ENCODE measurements at regions not wholly inside any gene's neighbourhood (a gene's known extent, or its start where the extent isn't known, plus 50 kb on each side); places are given as distances from the start of the nearest gene placed in this dataset.
"Not testable (repeated sequence)": the region's sequence is repeated elsewhere in the genome, so short reads cannot be mapped to it uniquely, and the experiment has no call there.

DNA sequence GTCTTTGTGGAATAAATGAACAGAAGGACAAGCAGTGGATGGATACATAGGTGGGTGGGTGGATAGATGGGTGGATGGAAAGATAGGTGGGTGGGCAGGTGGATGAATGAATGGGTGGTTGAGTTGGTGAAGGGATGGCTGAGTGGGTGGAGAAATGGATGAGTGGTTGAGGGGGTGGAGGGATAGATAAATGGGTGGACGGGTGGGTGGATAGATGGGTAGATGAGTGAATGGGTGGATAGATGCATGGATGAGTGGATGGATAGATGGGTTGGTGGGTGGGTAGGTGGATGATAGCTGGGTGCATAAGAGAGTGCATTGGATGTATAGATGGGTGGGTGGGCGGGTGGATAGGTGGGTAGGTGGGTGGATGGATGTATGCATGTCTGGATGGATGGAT lies 63.5 kb downstream of the UNC93B1 start:
- peaks cover 19% of the 10 kb centered on the region for H3K27me3 ChIP-seq (ENCODE audit: low read depth)
- intact Hi-C loops (cut with micrococcal nuclease); DNase-seq; H3K9me3 ChIP-seq (replicated peaks); H3K36me3 ChIP-seq; H3K4me3 ChIP-seq; H3K27ac ChIP-seq (replicated peaks); H3K4me1 ChIP-seq: not testable (repeated sequence)

DNA sequence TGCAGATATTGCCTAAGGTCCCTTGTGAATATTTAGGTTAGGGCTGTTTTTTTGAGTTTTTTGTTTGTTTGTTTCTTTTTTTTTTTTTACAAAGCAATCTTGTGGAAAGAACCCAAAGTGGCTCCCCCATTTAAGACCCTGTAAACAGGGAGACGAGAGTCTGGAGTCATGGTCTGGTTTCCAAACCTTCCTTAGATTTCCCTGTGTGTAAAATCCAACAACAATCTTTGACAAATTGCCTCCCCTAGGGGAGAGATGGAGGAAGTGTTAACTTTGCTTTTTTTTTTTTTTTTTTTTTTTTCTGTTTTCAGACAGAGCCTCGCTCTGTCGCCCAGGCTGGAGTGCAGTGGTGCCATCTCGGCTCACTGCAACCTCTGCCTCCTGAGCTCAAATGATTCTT lies 64.9 kb downstream of the UNC93B1 start:
- H3K27me3 ChIP-seq (ENCODE audit: low read depth): peaks cover 21% of the 10 kb centered on the region
- DNase-seq; H3K36me3 ChIP-seq; H3K9me3 ChIP-seq (replicated peaks); H3K27ac ChIP-seq (replicated peaks); H3K4me1 ChIP-seq; H3K4me3 ChIP-seq; intact Hi-C loops (cut with micrococcal nuclease): not testable (repeated sequence)

DNA sequence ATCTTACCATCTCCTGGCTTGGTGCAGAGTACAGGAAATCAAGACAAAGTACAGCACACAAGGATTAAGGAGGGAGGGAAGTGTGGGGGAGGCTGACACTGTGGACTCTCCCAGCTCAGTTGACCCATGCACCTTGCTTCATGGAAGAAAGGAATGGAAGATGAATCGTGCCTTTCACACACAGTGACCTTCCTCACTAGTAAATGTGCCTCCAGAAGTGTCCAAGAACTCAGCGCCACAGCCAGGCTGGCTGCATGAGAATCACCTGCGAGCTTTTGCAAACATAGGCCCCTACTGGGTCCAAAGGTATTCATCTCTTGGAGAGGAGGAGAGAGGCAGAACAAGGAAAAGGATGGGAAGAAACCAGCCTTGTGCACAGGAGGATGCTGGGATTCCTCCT lies 65.5 kb downstream of the UNC93B1 start:
- intact Hi-C loops (cut with micrococcal nuclease); DNase-seq; H3K4me3 ChIP-seq; H3K27ac ChIP-seq (replicated peaks); H3K4me1 ChIP-seq; H3K9me3 ChIP-seq (replicated peaks); H3K36me3 ChIP-seq: not testable (repeated sequence)
- peaks cover 21% of the 10 kb centered on the region for H3K27me3 ChIP-seq (ENCODE audit: low read depth)

DNA sequence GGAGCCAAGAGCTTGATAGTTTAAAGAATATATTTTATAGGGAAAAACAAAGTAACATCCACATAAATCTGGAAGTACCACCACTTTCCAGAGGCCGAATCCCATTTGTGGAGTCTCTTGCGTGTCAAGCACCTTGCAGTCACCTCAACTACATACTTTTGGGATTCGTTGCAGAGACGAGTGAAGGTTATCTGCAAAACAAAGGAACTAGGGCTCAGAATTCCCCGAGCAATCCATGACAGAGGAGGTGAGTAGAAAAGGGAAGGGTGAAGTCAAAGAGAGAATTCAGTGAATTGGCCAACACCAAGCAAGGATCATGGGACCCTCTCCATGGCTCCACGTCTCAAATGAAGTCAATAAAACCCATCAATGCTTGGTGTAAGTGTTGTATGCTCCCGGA lies 80.3 kb downstream of the UNC93B1 start:
- peaks cover 18% of the 10 kb centered on the region for H3K27me3 ChIP-seq (ENCODE audit: low read depth)
- H3K4me1 ChIP-seq; H3K27ac ChIP-seq (replicated peaks); DNase-seq; H3K9me3 ChIP-seq (replicated peaks); H3K4me3 ChIP-seq; H3K36me3 ChIP-seq; intact Hi-C loops (cut with micrococcal nuclease): not testable (repeated sequence)

DNA sequence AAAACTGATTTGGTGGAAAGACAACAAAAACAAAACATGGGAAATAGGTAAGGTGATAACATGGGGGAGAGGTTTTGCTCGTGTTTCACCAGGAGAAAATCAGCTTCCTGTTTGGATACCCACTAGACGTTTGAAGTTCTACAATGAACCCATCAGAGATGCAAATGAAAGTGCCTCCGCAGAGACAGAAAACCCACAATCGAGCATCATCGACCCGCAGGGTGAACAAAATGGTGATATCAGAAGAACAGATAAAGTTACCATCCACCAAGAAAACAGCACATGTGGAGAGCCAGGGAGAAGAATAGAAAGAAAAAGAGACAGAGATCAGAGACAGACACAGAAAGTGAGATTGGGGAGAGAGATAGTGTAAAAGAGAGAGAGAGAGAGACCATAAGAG lies 83.4 kb downstream of the UNC93B1 start:
- H3K4me1 ChIP-seq; H3K27ac ChIP-seq (replicated peaks); DNase-seq; H3K36me3 ChIP-seq; H3K9me3 ChIP-seq (replicated peaks); H3K4me3 ChIP-seq; intact Hi-C loops (cut with micrococcal nuclease): not testable (repeated sequence)
- H3K27me3 ChIP-seq (ENCODE audit: low read depth): peaks cover 18% of the 10 kb centered on the region

DNA sequence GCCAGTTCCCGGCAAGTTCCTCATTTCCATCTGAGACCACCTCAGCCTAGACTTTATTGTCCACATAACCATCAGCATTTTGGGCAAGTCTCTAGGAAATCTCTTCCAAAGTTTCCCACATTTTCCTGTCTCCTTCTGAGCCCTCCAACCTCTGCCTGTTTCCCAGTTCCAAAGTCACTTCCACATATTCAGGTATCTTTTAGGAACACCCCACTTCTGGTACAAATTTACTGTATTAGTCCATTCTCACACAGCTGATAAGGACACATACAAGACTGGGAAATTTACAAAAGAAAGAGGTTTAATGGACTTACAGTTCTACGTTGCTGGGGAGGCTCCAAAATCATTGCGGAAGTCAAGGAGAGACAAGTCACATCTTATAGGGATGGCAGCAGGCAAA lies 91.7 kb downstream of the UNC93B1 start:
- intact Hi-C loops (cut with micrococcal nuclease); H3K27ac ChIP-seq (replicated peaks); H3K4me1 ChIP-seq; H3K36me3 ChIP-seq; DNase-seq; H3K4me3 ChIP-seq: not testable (repeated sequence)
- Histone ChIP-seq H3K9me3 (replicated peaks) (peaks cover 21% of the 10 kb centered on the region), H3K27me3 (ENCODE audit: low read depth) (peaks cover 10% of the 10 kb centered on the region)

DNA sequence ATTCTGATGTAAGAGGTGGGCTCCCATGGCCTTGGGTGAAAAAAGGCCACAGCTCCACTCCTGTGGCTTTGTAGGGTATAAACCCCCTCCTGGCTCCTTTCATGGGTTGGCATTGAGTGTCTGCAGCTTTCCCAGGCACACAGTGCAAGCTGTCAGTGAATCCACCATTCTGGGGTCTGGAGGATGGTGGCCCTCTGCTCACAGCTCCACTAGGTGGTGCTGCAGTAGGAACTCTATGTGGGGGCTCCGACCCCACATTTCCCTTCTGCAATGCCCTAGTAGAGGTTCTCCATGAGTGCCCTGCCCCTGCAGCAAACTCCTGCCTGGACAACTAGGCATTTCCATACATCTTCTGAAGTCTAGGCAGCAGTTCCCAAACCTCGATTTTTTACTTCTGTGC lies 92.7 kb downstream of the UNC93B1 start:
- H3K4me1 ChIP-seq; intact Hi-C loops (cut with micrococcal nuclease); H3K36me3 ChIP-seq; H3K27ac ChIP-seq (replicated peaks); DNase-seq; H3K4me3 ChIP-seq: not testable (repeated sequence)
- Histone ChIP-seq H3K27me3 (ENCODE audit: low read depth) (peaks cover 10% of the 10 kb centered on the region), H3K9me3 (replicated peaks) (peaks cover 21% of the 10 kb centered on the region)

DNA sequence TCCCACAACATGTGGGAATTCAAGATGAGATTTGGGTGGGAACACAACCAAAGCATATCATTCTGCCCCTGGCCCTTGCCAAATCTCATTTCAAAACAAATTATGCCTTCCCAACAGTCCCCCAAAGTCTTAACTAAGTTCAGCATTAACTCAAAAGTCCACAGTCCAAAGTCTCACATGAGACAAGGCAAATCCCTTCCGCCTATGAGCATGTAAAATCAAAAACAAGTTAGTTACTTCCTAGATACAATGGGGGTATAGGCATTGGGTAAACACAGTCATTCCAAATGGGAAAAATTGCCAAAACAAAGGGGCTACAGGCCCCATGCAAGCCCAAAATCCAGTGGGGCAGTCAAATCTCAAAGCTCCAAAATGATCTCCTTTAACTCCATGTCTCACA lies 93.1 kb downstream of the UNC93B1 start:
- Histone ChIP-seq H3K27me3 (ENCODE audit: low read depth) (peaks cover 10% of the 10 kb centered on the region), H3K9me3 (replicated peaks) (peaks cover 21% of the 10 kb centered on the region)
- DNase-seq; H3K4me3 ChIP-seq; H3K4me1 ChIP-seq; intact Hi-C loops (cut with micrococcal nuclease); H3K36me3 ChIP-seq; H3K27ac ChIP-seq (replicated peaks): not testable (repeated sequence)

DNA sequence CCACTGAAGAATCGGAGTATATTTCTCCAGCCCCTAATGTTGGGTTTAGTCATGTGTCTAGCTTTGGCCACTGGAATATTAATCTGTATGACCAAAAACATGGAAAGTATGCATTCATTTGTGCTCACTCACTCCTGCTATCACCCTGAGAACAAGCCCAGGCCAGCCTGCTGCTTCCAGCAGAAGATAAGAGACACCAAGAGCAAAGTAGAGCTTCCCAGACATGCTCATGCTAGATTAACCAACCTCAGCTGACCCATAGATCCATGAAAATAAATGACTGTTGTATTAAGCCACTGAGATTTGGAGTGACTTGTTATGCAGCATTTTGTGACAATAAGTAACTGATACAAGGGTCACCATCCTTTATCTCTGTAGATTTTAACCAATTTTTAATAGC lies 96.9 kb downstream of the UNC93B1 start:
- H3K4me1 ChIP-seq; H3K36me3 ChIP-seq; DNase-seq; intact Hi-C loops (cut with micrococcal nuclease); H3K27ac ChIP-seq (replicated peaks); H3K4me3 ChIP-seq: not testable (repeated sequence)
- Histone ChIP-seq H3K9me3 (replicated peaks) (peaks cover 11% of the 10 kb centered on the region), H3K27me3 (ENCODE audit: low read depth) (peaks cover 10% of the 10 kb centered on the region)

DNA sequence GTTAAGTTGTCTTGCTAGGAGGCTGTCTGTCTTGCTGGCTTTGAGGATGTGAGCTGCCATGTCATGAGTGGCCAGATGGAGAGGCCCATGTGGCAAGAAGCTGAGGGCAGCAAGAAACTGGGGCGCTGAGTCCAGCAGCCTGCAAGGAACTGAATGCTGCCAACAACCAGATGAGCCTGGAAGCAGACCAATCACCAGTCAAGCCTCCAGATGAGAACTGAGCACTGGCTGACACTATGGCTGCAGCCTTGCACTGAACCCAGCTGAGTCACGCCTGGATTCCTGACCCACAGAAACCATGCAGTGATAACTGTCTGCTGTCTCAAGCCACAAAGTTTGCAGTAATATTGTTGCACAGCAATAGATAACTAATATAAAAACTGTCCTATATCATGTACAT lies 104.4 kb downstream of the UNC93B1 start:
- intact Hi-C loops (cut with micrococcal nuclease): not testable (repeated sequence)

DNA sequence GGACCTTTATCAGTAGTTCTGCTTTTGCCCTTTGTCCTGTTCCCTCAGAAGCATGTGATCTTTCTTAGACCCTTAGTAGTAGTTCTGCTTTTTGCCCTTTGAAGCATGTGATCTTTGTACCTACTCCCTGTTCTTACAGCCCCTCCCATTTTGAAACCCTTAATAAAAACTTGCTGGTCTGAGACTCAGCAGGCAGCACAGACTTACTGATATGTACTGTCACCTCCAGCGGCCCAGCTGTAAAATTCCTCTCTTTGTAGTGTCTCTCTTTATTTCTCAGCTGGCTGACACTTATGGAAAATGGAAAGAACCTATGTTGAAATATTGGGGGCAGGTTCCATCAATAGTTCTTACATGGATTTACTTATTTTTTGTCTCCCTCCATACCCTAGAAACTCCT lies 110.4 kb downstream of the UNC93B1 start:
- H3K4me1 ChIP-seq; H3K27ac ChIP-seq (replicated peaks); H3K27me3 ChIP-seq (ENCODE audit: low read depth); H3K36me3 ChIP-seq; intact Hi-C loops (cut with micrococcal nuclease); DNase-seq; H3K4me3 ChIP-seq: not testable (repeated sequence)
- peaks cover 12% of the 10 kb centered on the region for H3K9me3 ChIP-seq (replicated peaks)

More for the DNA sequence above, 104.4 kb downstream of the UNC93B1 start:
- DNase-seq; H3K27ac ChIP-seq (replicated peaks); H3K9me3 ChIP-seq (replicated peaks); H3K4me1 ChIP-seq; H3K27me3 ChIP-seq (ENCODE audit: low read depth); H3K36me3 ChIP-seq; H3K4me3 ChIP-seq: not testable (repeated sequence)

DNA sequence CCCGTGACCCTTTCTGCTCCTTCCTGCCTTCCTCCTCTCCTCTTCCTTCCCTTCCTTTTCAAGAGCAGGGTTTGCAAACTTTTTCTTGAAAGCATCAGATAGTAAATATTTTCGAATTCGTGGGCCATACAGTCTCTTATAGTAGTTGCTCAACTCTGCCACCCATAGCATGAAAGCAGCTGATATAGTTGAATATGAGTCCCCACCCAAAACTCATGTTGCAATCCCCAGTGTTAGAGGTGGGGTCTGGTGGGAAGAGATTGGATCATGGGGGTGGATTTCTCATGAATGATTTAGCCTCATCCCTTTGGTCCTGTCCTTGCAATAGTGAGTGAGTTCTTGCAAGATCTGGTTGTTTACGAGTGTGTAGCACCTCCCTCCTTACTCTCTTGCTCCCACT lies 114.3 kb downstream of the UNC93B1 start:
- intact Hi-C loops (cut with micrococcal nuclease): not testable (repeated sequence)
- peaks cover 12% of the 10 kb centered on the region for H3K27me3 ChIP-seq (ENCODE audit: low read depth)

DNA sequence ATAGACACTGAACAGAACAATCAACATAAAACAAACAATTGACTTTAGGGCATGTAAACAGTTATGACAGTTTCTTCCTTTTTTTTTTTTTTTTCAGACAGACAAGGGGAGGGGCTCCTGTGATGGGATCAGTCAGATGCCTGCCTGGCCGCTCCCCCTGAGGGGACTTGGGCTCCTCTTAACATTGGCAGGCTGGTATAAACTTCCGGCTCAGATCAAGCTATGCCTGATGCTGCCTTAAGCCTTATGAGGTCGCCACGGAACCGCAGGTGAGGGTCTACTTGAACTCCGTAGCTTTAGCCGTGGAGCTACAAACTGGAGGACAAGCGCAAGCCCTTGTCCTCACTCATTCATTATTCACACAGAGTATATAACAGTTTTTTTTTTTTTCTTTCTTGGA lies 115.8 kb downstream of the UNC93B1 start:
- H3K9me3 ChIP-seq (replicated peaks); intact Hi-C loops (cut with micrococcal nuclease); H3K4me3 ChIP-seq; H3K27ac ChIP-seq (replicated peaks); H3K4me1 ChIP-seq; DNase-seq; H3K36me3 ChIP-seq: not testable (repeated sequence)
- peaks cover 12% of the 10 kb centered on the region for H3K27me3 ChIP-seq (ENCODE audit: low read depth)

More for the DNA sequence above, 114.3 kb downstream of the UNC93B1 start:
- DNase-seq; H3K4me3 ChIP-seq; H3K4me1 ChIP-seq; H3K27ac ChIP-seq (replicated peaks); H3K36me3 ChIP-seq: not testable (repeated sequence)
- peaks cover 12% of the 10 kb centered on the region for H3K9me3 ChIP-seq (replicated peaks)

DNA sequence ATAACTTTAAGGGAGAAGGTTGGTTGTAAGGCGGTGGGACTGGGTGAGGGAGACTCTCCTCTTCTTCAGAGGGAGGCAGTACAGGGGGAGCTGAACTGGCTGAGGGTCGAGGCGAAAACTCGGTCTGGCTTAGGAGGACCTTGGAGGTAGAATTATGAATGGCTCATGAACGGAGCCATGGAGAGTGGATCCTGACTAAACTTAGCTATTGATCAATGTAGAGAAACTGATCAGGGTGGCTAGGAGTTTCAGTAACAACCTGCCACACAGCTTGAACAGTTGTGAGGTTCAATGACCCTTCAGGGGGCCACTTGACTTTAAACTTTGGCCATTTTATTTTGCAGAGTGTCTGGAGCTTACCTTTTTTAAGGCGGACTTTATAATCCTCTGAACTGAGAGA lies 117.2 kb downstream of the UNC93B1 start:
- H3K4me1 ChIP-seq; H3K4me3 ChIP-seq; intact Hi-C loops (cut with micrococcal nuclease); DNase-seq; H3K36me3 ChIP-seq; H3K9me3 ChIP-seq (replicated peaks); H3K27ac ChIP-seq (replicated peaks): not testable (repeated sequence)
- H3K27me3 ChIP-seq (ENCODE audit: low read depth): peaks cover 20% of the 10 kb centered on the region

DNA sequence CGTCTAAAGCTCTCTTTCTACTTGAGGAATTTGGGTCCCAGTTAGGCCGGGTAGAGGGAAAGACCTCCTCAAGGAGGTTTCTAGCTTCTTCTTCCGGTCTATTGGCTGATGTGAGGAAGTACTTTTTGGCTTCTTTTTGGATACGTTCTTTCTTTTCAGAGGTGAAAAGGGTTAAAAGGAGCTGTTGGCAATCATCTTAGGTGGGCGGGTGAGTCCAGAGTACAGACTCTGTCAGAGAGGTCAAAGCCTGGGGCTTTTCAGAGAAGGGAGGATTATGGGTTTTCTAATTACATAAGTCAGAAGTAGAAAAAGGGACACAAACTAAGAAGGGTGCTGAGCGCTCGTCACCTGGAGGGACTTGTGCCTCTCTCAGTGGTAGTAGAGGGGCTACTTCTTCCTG lies 117.7 kb downstream of the UNC93B1 start:
- intact Hi-C loops (cut with micrococcal nuclease); H3K27ac ChIP-seq (replicated peaks); DNase-seq; H3K36me3 ChIP-seq; H3K4me3 ChIP-seq; H3K9me3 ChIP-seq (replicated peaks); H3K4me1 ChIP-seq: not testable (repeated sequence)
- peaks cover 20% of the 10 kb centered on the region for H3K27me3 ChIP-seq (ENCODE audit: low read depth)

Data from left ventricle myocardium inferior (tissue), 1 donor.